Upper lobe of left lung (tissue), 6 donors: ENCODE measurements at regions not wholly inside any gene's neighbourhood (a gene's known extent, or its start where the extent isn't known, plus 50 kb on each side); places are given as distances from the start of the nearest gene placed in this dataset.

Source experiments
- ATAC-seq, 2 donors: fragments of 200-7000 bp; cut with Tn5 transposase; one replicate each; pipeline ENCODE4 v1.9.1; 2022; ENCODE audit warnings: mild to moderate bottlenecking in 2 of 2, moderate library complexity in 2 of 2; ENCODE audit not compliant: low FRiP score in 2 of 2
- DNase-seq, 2 donors: peaks; one replicate each; pipeline ENCODE4 v3.0.0-alpha.2; 2019 to 2020
- H3K27ac ChIP-seq, 4 donors: fragments of 200-600 bp; sonication (generic); one replicate each; pipeline ENCODE4 v1.5.1; 2016 to 2019
- H3K27me3 ChIP-seq, 4 donors: fragments of 200-600 bp; sonication (generic); one replicate each; pipeline ENCODE4 v1.5.1; 2017 to 2019
- H3K36me3 ChIP-seq, 4 donors: fragments of 200-600 bp; sonication (generic); one replicate each; pipeline ENCODE4 v1.5.1; 2016 to 2019
- H3K4me1 ChIP-seq, 4 donors: fragments of 200-600 bp; sonication (generic); one replicate each; pipeline ENCODE4 v1.5.1; 2018 to 2019
- H3K4me3 ChIP-seq, 4 donors: fragments of 200-600 bp; sonication (generic); one replicate each; pipeline ENCODE4 v1.5.1; 2017 to 2019; ENCODE audit warnings: mild to moderate bottlenecking in 2 of 4, moderate library complexity in 1 of 4
- H3K9me3 ChIP-seq, 4 donors: fragments of 200-600 bp; sonication (generic); one replicate each; pipeline ENCODE4 v1.5.1; 2018 to 2019
- EP300 ChIP-seq, 4 donors: sonication (generic); formaldehyde crosslinking; IDR thresholded peaks; one replicate each; pipeline ENCODE4 v1.5.1; 2017; ENCODE audit warnings: antibody characterized with exemption in 4 of 4, control low read depth in 2 of 4
- POLR2A ChIP-seq, 4 donors: fragments of 450-650 bp; IDR thresholded peaks; one replicate each; pipeline ENCODE4 v1.5.1; 2016 to 2017; ENCODE audit warnings: antibody characterized with exemption in 4 of 4, mild to moderate bottlenecking in 2 of 4
- POLR2AphosphoS5 ChIP-seq, 2 donors: sonication (generic); formaldehyde crosslinking; IDR thresholded peaks; one replicate each; pipeline ENCODE4 v1.5.1; 2017; ENCODE audit warnings: antibody characterized with exemption in 2 of 2
- WGBS, 2 donors: methylation state at CpG; one replicate each; pipeline ENCODE4 v1.1.5; 2017 to 2018; 5-methylcytosine and 5-hydroxymethylcytosine counted together
- TF ChIP-seq, protein P1 (sequence below), 6 experiments: fragments of 450-650 bp in 4 of 6; fragments of 200-600 bp in 2 of 6; sonication (generic) in 2 of 6; IDR thresholded peaks; one replicate each; pipeline ENCODE4 v1.5.1; 2016 to 2019; ENCODE audit warnings: antibody characterized with exemption in 6 of 6
- donor health status: DM: no; HTN: no; CAD: no; lungs with moderate emphysema.
- donor health status: DM: no; HTN: yes; CAD: no; lungs with severe emphysema.

DNA sequence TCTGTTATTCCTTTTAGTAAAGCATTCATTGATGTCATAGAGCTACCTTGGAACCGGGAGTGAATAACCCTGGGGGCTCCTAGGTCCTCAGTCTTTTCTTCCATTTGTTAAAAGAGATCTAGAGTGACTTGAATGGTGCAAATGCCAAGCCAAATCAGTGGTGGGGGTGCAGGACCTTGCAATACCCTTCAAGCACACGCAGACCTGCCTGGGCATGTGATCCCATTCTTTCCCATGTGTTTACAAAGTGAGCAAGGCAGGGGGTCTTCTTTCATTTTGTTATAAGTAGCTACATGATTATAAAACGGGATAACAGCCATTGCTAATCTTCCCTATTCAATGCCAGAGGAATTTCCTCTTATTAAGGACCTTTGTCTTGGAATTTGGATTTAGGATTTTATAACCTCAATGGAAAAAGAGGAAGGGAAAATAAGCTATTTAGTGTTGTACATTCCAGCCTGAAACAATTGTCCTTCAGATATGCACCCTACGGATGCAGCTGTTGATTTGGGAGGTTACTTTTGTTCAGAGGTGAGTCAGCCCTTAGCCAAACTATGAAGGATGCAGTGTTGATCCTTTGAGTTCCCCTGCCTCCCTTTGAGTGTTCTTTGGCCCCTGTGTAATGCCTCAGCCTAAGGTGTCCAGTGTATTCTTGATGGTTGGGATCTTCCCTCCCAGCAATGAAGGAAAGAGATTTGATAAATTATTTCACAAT, 623.8 kb upstream of the HTR2C start:
- H3K9me3 ChIP-seq: no peaks in the 10 kb centered on the region
- H3K27ac ChIP-seq: no peak overlapping the region
- no peak for TF ChIP-seq EP300 (IDR thresholded peaks at IDR 0.05)
- WGBS, 2 donors: 43 to 67% methylated on average over 4 of the region's 4 CpGs
- no peak overlapping the region for H3K4me3 ChIP-seq
- no peaks in the 10 kb centered on the region for H3K36me3 ChIP-seq
- H3K27me3 ChIP-seq: no peaks in the 10 kb centered on the region
- DNase-seq: no peak
- no peaks in the 10 kb centered on the region for H3K4me1 ChIP-seq
- no peak for ATAC-seq

DNA sequence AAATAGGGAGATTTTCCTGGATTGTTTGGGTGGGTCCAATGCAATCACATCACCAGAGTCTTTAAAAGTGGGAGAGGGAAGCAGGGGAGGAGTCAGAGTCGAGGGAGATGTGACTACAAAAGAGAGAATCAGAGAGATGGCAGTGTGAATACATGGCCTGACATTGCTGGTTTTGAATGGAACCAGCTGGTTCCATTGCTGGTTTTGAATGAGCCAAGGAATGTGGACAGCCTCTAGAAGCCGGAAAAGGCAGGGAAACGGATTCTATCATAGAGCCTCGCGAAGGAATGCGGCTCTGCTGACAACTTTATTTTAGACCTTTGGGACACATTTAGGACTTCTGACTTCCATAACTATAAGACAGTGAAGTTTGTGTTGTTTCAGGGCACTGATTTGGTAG, 627.0 kb upstream of the HTR2C start:
- 72 to 82% methylated on average over 6 of the region's 6 CpGs for WGBS, 2 donors
- no peak for ATAC-seq

DNA sequence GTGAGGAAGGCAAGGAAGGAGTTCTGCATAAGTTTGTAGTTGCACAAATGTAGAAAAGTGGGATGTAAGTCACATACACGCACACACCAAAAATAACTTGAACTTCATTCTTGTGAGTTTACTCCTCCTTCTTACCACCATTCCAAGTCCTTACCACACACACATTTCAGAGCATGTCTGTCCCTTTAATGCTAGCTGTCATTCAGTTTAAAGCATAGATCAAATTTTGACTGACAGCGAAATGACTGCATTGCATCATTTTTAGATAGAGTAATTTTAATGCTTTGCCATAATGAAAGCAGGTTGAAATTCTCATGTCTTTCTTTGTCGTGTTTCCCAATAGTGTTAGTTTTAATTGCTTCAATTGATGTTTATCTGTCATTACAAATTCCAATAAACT, 629.6 kb upstream of the HTR2C start:
- Histone ChIP-seq H3K36me3 (no peaks in the 10 kb centered on the region), H3K27ac (no peak overlapping the region), H3K4me1 (no peaks in the 10 kb centered on the region), H3K9me3 (peaks cover 0 to 13% (median 0%) of the 10 kb centered on the region in 4 donors), H3K4me3 (no peak overlapping the region), H3K27me3 (no peaks in the 10 kb centered on the region)
- no peak for ATAC-seq
- no peak for TF ChIP-seq EP300 (IDR thresholded peaks at IDR 0.05)
- TF ChIP-seq, protein P1, sequence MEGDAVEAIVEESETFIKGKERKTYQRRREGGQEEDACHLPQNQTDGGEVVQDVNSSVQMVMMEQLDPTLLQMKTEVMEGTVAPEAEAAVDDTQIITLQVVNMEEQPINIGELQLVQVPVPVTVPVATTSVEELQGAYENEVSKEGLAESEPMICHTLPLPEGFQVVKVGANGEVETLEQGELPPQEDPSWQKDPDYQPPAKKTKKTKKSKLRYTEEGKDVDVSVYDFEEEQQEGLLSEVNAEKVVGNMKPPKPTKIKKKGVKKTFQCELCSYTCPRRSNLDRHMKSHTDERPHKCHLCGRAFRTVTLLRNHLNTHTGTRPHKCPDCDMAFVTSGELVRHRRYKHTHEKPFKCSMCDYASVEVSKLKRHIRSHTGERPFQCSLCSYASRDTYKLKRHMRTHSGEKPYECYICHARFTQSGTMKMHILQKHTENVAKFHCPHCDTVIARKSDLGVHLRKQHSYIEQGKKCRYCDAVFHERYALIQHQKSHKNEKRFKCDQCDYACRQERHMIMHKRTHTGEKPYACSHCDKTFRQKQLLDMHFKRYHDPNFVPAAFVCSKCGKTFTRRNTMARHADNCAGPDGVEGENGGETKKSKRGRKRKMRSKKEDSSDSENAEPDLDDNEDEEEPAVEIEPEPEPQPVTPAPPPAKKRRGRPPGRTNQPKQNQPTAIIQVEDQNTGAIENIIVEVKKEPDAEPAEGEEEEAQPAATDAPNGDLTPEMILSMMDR (IDR thresholded peaks at IDR 0.05): no peak
- TF ChIP-seq POLR2A (IDR thresholded peaks at IDR 0.05): no peak
- no peak for TF ChIP-seq POLR2AphosphoS5 (IDR thresholded peaks at IDR 0.05)
- 70 to 75% methylated on average over 3 of the region's 3 CpGs for WGBS, 2 donors
- DNase-seq: no peak

More for the DNA sequence above, 627.0 kb upstream of the HTR2C start:
- no peak overlapping the region for H3K27ac ChIP-seq
- no peaks in the 10 kb centered on the region for H3K4me1 ChIP-seq
- no peak for TF ChIP-seq EP300 (IDR thresholded peaks at IDR 0.05)
- TF ChIP-seq POLR2A (IDR thresholded peaks at IDR 0.05): no peak
- TF ChIP-seq POLR2AphosphoS5 (IDR thresholded peaks at IDR 0.05): no peak
- TF ChIP-seq, protein P1 (IDR thresholded peaks at IDR 0.05): no peak
- no peaks in the 10 kb centered on the region for H3K36me3 ChIP-seq
- peaks cover 0 to 7% (median 0%) of the 10 kb centered on the region in 4 donors for H3K9me3 ChIP-seq
- DNase-seq: no peak
- H3K27me3 ChIP-seq: no peaks in the 10 kb centered on the region
- no peak overlapping the region for H3K4me3 ChIP-seq

DNA sequence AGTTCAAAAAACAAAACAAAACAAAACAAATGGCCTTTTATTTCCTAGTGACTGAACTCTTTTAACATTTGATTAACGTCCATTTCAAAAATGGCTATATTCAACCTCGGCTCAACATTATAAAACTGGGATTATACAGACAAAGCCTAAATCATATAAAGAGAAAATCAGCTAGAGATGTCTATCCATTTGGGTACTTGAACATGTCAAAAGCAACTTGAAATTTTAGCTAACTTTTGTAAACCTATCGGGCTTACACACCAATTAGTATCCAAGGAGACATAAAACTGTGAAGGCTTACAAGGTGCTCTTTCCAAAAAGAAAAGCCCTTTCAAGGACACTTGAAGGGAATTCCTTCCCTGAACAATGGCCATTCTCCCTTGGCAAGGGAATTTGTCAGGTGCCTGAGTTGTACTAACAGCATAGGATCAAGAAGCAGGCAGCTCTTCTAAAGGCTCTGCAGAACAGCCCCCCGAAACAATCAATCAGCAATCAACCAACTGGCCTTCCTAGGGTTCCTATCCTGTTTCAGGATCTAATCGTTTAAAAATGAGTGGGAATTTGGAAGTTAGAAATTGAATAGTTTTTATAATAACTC, 633.7 kb upstream of the HTR2C start:
- TF ChIP-seq POLR2A (IDR thresholded peaks at IDR 0.05): no peak
- TF ChIP-seq POLR2AphosphoS5 (IDR thresholded peaks at IDR 0.05): no peak
- TF ChIP-seq, protein P1 (IDR thresholded peaks at IDR 0.05): no peak
- no peak for TF ChIP-seq EP300 (IDR thresholded peaks at IDR 0.05)
- Histone ChIP-seq H3K4me1 (no peaks in the 10 kb centered on the region), H3K36me3 (no peaks in the 10 kb centered on the region), H3K9me3 (peaks cover 0 to 13% (median 0%) of the 10 kb centered on the region in 4 donors), H3K4me3 (no peak overlapping the region), H3K27ac (no peak overlapping the region), H3K27me3 (no peaks in the 10 kb centered on the region)
- WGBS, 2 donors: 65 to 66% methylated on average over 5 of the region's 5 CpGs
- no peak for DNase-seq
- no peak for ATAC-seq

DNA sequence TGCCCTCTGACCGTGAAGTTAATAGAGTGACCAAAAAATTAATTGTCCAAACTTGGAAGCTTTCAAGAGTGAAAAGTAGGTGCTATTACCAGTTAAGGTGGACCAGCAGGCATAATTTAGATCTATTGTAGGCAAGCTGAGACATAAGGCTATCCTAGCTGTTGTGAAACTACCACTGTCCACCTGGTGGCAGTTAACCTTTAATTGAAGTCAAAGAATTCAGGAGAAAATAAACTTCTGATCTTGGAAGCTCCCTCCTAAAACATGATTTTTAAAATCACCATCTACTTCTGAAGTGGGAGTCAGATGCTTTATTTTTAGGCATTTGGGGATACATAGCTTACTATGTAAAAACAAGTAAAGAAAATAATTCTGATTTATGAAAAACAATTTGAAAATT, 636.3 kb upstream of the HTR2C start:
- no peaks in the 10 kb centered on the region for H3K4me1 ChIP-seq
- no peaks in the 10 kb centered on the region for H3K27me3 ChIP-seq
- ATAC-seq: no peak
- TF ChIP-seq, protein P1 (IDR thresholded peaks at IDR 0.05): no peak
- TF ChIP-seq EP300 (IDR thresholded peaks at IDR 0.05) (no peak), POLR2A (IDR thresholded peaks at IDR 0.05) (no peak), POLR2AphosphoS5 (IDR thresholded peaks at IDR 0.05) (no peak)
- H3K4me3 ChIP-seq: no peak overlapping the region
- H3K9me3 ChIP-seq: peaks cover 0 to 13% (median 0%) of the 10 kb centered on the region in 4 donors
- WGBS, 2 donors: 68 to 75% methylated on average over 1 of the region's 1 CpG
- no peaks in the 10 kb centered on the region for H3K36me3 ChIP-seq
- DNase-seq: no peak
- H3K27ac ChIP-seq: no peak overlapping the region
